Left renal pelvis (tissue), 4 donors: ENCODE measurements at regions not wholly inside any gene's neighbourhood (a gene's known extent, or its start where the extent isn't known, plus 50 kb on each side); places are given as distances from the start of the nearest gene placed in this dataset.
A peak's percentile ranks its signal among the peaks of the same experiment; 100 is the strongest.

Experiments
- DNase-seq, 4 donors: peaks; one replicate each; pipeline ENCODE4 v3.0.0-alpha.2; 2013; ENCODE audit warnings: low read depth in 4 of 4, low spot score in 3 of 4

DNA sequence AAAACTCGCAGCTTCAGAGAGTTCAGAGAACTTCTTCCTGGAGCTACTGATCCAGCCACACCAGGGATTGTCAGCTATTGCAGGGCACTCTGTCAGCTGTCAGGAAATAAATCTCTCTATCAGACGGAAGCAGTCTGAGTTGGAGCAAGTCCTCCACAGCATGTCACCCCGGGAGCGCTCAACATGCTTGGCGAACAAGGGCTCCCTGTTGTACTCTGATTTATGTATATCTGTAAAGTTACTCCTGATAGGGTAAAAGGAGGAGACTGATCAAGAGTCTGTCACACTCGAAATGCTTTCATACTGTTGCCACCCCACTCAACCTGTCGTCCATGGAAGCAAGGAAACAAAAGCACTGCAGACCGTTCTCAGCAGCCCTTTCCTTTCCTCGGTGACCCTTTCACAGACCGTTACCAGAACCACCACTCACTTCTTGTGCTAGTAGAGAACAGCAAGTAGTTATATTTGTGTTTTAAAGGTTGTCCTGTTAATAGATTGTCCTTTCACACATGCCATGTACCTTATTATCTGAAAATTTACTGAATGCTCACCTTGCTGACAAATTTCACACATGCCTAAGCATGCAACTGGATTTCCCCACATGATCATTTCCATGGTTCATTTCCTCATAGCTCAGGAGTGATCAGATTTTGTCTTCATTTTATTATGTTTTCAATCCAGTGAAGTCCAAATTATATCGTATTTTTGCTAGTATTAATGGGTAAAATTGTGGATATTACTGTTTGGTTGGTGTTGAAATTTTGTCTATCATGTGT is 2108.9 kb upstream of the TENM3 start:
- peak; percentile 3 to 19 (median 12) for DNase-seq

- no peak for DNase-seq
Measured at GRCh38 chr4:180141734-180142133, 2101.5 kb upstream of the TENM3 start.

DNA sequence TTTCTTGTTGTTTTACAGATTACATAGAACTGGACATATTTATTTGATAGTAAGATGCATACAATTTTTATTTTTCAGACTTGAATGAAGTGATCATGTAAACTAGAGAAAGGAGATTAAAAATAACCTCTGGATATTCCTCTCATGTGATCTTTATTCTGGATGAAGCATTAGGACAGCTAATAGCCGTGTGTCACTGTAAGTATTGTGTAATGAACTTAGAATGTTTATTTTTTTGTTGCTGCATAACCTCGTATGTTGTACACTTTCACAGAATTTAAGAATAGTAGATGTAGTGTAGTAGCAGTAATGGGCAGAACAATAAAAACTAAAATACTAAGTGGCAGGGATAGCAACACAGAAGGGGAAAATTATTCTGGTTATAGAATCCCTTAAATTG is 2094.5 kb upstream of the TENM3 start:
- DNase-seq = no peak

DNA sequence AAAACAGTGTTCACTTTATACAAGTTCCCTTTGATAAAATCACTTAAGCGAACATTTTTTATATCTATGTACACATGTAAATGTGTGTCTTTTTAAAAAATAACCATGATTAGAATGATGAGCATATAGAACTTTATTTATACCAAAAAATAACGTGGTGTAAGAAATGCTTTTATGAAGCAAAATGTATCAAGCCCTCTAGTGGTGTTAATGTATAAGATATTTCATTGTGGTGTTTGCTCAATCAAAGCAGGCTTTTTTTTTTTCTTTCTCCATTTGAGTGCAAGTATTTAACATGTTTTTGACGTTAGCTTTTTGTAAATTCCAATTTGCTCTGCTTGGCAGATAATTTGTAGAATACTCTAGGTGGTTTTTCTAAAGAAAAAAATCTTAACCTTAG is 2092.4 kb upstream of the TENM3 start:
- DNase-seq = no peak

DNA sequence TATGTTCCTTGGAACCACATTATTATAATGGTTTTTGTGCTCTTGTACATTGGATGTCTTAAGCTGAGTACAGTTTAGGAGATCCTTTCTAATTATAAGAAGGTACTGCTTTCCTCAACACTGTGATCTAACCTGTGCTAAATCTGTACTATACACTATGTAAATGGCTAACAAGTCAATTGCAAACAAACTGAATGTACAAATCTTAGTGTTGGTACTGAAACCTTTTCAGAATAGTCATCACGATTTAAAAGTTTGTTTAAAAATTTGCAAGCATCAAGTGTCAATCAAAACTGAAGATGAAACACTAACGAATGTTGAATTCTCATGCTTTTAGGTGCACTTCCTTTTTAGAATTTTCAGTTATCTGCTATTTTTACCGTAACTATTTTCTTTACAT is 2090.4 kb upstream of the TENM3 start:
- no peak for DNase-seq

DNA sequence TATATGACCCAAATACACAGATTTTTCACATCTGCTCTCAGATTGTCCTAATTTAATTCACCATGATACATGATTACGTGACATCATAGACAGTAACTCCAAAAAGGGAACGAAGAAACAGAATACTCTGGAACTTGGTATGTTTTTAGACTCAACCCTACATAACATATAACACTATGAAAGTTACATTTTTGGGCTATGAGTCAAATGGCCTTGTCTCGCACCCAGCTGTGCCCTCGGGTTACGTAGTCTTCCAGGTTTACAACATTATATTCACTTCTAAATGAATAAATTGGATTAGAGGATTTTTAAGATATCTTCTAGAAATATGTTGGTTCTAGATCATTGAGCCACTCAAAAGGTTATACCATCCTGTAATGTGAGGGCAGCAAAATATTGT is 2089.6 kb upstream of the TENM3 start:
- DNase-seq = no peak

GRCh38 chr4:180156684-180157083 is 2086.5 kb upstream of the TENM3 start:
- no peak for DNase-seq

- DNase-seq = no peak
Measured at GRCh38 chr4:180160195-180160983, 2082.8 kb upstream of the TENM3 start.

- peak; percentile 16 to 41 (median 32) for DNase-seq
Measured at GRCh38 chr4:180164799-180165198, 2078.4 kb upstream of the TENM3 start.

GRCh38 chr4:180169394-180169793 is 2073.8 kb upstream of the TENM3 start:
- no peak for DNase-seq

- no peak for DNase-seq
Measured at GRCh38 chr4:180169966-180170365, 2073.2 kb upstream of the TENM3 start.

DNA sequence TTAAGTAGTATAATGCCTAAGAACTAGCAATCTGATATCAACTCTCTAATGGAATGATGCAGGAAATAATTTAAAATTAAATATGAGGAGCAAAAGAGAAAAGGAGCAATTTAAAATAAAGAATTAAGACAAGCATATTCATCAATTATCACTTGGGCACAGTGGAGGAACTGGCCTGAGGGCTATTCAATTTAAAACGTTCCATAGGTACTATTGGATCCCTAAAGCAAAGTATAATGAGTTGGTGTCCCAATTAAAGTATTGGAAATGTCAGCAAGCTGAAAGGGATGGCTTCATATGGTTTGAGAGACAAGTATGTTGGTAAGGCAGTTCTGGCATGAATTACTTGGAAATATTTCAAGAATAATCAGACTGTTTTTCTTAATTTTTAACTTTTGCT is 2064.1 kb upstream of the TENM3 start:
- DNase-seq = no peak

- DNase-seq = no peak
Measured at GRCh38 chr4:180189666-180190065, 2053.5 kb upstream of the TENM3 start.

DNA sequence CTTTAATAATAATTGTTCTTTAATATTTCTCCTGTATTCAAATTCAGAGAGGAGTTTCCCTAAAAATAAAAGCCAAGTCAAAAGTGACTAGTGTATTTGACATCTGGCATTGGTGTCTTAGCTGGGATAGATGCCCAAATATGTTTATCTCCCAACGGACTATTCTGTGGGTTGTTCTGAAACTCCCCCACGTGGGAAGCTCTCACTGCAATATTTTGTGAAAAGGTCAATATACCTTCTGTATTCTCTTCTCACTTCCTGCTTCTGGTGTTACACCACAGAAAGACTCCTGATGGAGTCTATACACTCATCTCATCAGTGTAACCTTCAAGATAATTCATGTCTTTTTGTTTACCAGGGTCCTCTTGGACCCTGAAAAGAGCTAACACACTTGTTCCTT is 2052.8 kb upstream of the TENM3 start:
- DNase-seq = no peak

GRCh38 chr4:180197471-180197870 is 2045.7 kb upstream of the TENM3 start:
- no peak for DNase-seq

DNA sequence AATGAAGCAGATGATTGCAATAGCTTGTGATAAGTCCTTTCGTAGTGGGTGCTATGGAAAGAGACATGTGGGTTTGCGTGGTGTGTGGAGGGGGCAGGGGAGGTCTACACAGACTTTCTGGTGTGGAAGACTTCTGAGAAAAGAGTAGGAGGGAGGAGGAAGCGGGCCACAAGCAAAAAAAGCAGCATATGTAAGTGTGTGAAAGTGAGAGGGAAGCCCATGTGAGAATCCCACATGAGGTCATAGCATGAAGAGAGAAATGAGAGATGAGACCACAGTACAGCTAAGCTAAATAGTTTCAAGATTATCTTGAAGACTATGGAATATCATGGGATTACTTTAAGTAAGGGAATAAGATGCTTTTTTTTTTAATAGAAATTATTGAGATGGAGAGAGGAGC is 2039.9 kb upstream of the TENM3 start:
- no peak for DNase-seq

DNA sequence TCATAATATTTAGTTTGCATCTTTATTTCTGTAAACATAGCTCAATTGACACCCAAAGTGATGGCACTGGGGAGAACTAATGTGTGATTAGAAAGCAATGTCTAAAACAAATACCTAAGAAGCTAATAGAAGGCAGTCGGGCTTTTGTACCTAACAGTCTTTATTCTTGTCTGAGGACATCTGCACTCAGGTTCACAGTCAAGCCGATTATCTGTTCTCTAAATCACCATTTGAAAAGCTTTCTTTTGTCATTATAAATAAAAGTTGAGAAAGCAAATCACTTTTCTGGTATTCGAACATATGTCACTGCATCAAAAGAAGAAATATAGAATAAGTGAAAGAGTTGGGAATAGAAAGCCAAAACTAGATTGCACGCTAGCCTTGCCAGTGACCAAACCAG is 2037.9 kb upstream of the TENM3 start:
- no peak for DNase-seq

DNA sequence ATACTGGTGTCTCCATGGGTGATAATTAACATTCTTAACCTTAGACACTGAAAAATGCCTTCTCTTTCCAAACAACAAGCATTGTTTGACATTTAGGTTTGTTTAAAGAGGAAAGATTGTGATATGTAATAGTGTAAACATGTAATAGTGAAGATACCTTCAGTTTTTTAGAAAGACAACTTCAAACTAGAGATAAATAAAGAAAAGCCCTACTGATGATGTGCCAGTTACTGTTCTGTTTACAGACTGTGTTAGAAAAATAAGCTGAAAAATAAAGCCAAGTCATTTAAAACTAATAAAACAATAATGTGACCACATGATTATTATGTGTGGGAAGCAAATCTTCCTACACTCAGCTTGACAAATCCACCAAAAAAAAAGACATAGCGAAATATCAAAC is 2035.3 kb upstream of the TENM3 start:
- DNase-seq = no peak

DNA sequence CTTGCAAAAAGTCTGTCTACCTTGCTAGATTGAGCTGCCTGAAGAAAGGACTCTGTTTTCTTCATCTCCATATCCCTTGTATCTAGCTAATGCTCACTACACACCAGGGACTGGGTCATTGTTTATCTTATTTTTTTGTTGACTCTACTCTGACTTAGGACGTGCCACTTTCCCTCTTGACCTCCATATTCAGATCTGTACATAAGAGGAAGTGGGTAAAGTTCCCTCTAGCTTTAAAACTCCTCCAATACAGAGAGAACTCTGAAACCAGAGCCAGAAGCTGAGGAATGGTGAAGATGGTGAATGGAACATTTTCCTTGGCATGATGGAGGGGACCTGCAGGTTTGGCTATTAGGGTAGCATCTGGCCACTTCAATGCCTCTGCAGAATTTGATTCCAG is 2026.1 kb upstream of the TENM3 start:
- no peak for DNase-seq

GRCh38 chr4:180219080-180219479 is 2024.1 kb upstream of the TENM3 start:
- DNase-seq = no peak

GRCh38 chr4:180225977-180226376 is 2017.2 kb upstream of the TENM3 start:
- no peak for DNase-seq

DNA sequence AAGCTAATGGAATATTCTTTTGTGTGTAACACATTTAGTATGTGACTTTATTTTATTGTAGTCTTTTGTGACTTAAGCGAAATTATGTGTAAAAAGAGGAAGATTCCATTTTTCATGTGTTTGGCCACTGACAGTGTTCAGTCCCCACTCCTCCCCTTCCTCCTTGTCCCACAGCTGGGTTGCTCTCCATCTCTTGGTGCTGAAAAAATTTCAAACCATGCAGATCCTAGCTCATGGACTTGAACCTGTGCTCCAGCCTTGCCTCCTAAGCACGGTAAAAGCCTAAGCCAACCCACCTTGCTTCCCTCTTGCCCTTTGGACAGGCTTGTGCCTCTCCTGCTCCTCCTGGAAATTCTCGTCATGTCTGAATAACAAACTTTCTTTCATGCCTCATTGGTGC is 2008.5 kb upstream of the TENM3 start:
- no peak for DNase-seq
